IPS-15b (cell line): ENCODE measurements at regions not wholly inside any gene's neighbourhood (a gene's known extent, or its start where the extent isn't known, plus 50 kb on each side); places are given as distances from the start of the nearest gene placed in this dataset.
"Not testable (repeated sequence)": the region's sequence is repeated elsewhere in the genome, so short reads cannot be mapped to it uniquely, and the experiment has no call there.

Source experiments
- H3K27me3 ChIP-seq: one replicate; pipeline ENCODE4 v1.6.1; 2013; ENCODE audit warnings: low read length; ENCODE audit not compliant: control insufficient read depth, insufficient read depth
- H3K36me3 ChIP-seq: one replicate; pipeline ENCODE4 v1.6.1; 2013; ENCODE audit warnings: low read length; ENCODE audit not compliant: control insufficient read depth, insufficient read depth
- H3K4me1 ChIP-seq: one replicate; pipeline ENCODE4 v1.6.1; 2013; ENCODE audit warnings: mild to moderate bottlenecking, low read length; ENCODE audit not compliant: control insufficient read depth, insufficient read depth
- H3K4me3 ChIP-seq: one replicate; pipeline ENCODE4 v1.5.1; 2013; ENCODE audit warnings: low read depth, low read length
- H3K9ac ChIP-seq: one replicate; pipeline ENCODE4 v1.6.1; 2013; ENCODE audit warnings: low read depth, mild to moderate bottlenecking, low read length
- H3K9me3 ChIP-seq: one replicate; pipeline ENCODE4 v1.6.1; 2013; ENCODE audit warnings: mild to moderate bottlenecking, low read length; ENCODE audit not compliant: control insufficient read depth, insufficient read depth

DNA sequence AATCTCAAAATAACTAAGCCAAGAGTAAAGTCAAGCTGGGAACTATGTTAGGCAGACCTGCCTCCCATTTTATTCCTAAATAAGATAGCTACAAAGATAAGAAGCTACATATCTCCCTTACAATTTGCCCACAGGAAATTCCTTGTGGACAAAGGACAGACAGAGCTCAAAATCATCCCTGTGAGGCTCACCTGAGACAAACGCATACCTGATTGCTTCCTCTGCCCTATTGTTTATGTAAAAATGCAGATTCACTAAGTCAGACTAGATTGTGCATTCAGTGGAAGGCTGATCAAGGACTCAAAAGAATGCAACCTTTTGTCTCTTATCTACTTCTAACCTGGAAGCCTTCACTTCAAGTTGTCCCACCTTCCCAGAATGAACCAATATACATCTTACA lies 56.2 kb upstream of the SPP1 start:
- H3K9me3 ChIP-seq, H3K36me3 ChIP-seq, H3K27me3 ChIP-seq, H3K9ac ChIP-seq: not testable (repeated sequence)
- H3K4me1 ChIP-seq = peaks cover 35% of the 10 kb centered on the region
- H3K4me3 ChIP-seq = peak overlapping the region; percentile 35

DNA sequence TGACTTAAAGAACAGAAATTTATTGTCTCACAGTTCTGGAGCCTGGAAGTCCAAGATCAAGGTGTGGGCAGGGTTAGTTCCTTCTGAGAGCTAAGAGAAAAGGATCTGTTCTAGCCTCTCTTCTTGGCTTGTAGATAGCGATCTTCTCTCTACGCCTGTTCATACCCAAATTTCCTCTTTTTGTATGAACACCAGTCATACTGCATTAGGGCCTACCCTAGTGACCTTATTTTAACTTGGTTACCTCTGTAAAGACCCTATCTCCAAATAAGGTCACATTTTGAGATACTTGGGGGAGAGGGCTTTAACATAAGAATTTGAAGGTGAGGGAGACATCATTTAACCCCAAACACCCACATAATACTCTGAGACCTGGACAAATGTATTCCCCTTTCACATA lies 55.6 kb upstream of the SPP1 start:
- Histone ChIP-seq H3K36me3 (peaks cover 4% of the 10 kb centered on the region), H3K4me1 (peaks cover 35% of the 10 kb centered on the region), H3K4me3 (peak overlapping the region; percentile 34), H3K9me3 (no peaks in the 10 kb centered on the region), H3K9ac (peak overlapping the region; percentile 47), H3K27me3 (no peaks in the 10 kb centered on the region)

DNA sequence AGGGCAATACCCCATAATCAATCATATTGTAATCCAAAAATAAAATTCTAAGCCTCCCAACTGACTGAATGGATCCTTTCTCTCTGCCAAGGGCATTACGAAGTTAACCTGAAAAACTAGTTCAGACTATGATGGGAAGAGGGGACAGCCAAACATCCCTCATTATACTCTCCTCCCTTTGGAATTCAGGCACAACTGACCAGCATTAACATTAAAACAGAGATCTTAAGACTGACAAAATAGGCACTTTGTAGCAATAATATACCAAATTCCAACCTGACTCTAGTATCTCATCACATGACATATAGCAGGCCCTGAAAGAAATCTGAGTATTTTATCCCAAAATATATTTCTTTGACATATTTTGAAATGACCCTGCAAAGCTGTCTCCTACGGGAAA lies 55.0 kb upstream of the SPP1 start:
- Histone ChIP-seq H3K4me1 (peaks cover 35% of the 10 kb centered on the region), H3K9me3 (no peaks in the 10 kb centered on the region), H3K4me3 (peak overlapping the region; percentile 34), H3K27me3 (no peaks in the 10 kb centered on the region), H3K9ac (peak overlapping the region; percentile 47), H3K36me3 (peaks cover 4% of the 10 kb centered on the region)

DNA sequence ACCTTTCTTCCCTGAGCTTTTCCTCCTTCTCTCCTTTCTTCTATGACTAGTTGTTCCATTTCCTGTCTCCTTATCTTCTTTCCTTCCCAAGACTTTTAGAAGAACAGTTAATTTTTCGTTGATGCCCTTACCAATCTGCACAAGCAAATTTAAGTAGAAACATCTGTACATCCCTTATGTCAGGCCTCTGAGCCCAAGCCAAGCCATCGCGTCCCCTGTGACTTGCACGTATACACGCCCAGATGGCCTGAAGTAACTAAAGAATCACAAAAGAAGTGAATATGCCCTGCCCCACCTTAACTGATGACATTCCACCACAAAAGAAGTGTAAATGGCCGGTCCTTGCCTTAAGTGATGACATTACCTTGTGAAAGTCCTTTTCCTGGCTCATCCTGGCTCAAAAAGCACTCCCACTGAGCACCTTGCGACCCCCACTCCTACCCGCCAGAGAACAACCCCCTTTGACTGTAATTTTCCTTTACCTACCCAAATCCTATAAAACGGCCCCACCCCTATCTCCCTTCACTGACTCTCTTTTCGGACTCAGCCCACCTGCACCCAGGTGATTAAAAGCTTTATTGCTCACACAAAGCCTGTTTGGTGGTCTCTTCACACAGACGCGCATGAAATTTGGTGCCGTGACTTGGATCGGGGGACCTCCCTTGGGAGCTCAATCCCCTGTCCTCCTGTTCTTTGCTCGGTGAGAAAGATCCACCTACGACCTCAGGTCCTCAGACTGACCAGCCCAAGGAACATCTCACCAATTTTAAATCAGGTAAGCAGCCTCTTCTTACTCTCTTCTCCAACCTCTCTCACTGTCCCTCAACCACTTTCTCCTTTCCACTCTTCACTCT lies 53.7 kb upstream of the SPP1 start:
- H3K9me3 ChIP-seq, H3K36me3 ChIP-seq, H3K27me3 ChIP-seq: not testable (repeated sequence)
- Histone ChIP-seq H3K4me1 (peaks cover 29% of the 10 kb centered on the region), H3K4me3 (peak overlapping the region; percentile 70), H3K9ac (peak overlapping the region; percentile 92)

DNA sequence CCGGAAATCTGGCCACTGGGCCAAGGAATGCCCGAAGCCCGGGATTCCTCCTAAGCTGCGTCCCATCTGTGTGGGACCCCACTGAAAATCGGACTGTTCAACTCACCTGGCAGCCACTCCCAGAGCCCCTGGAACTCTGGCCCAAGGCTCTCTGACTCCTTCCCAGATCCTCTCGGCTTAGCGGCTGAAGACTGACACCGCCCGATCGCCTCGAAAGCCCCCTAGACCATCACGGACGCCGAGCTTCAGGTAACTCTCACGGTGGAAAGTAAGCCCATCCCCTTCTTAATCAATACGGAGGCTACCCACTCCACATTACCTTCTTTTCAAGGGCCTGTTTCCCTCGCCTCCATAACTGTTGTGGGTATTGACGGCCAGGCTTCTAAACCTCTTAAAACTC lies 51.4 kb upstream of the SPP1 start:
- H3K4me1 ChIP-seq = peaks cover 16% of the 10 kb centered on the region
- H3K4me3 ChIP-seq = peak overlapping the region; percentile 74
- not testable (repeated sequence) for H3K27me3 ChIP-seq, H3K36me3 ChIP-seq, H3K9me3 ChIP-seq
- peak overlapping the region; percentile 97 for H3K9ac ChIP-seq
